ENCODE measurements at regions not wholly inside any gene's neighbourhood (a gene's known extent, or its start where the extent isn't known, plus 50 kb on each side); places are given as distances from the start of the nearest gene placed in this dataset.

GRCh38 chr2:14684516-14684915 lies 52.0 kb downstream of the LRATD1 start:
- Histone ChIP-seq H3K9me3 (ENCODE audit: low read length) (no peaks in the 10 kb centered on the region), H3K27ac (ENCODE audit: low read length) (no peak overlapping the region), H4K20me1 (ENCODE audit: low read length) (no peaks in the 10 kb centered on the region), H3K9ac (ENCODE audit: low read length) (no peak overlapping the region), H3K4me3 (ENCODE audit: low read length) (no peak overlapping the region), H3K36me3 (ENCODE audit: low read depth, low read length) (no peaks in the 10 kb centered on the region), H3K4me2 (ENCODE audit: low read length) (no peak overlapping the region), H3K9me2 (replicated peaks; ENCODE audit: low read length) (no peaks in the 10 kb centered on the region), H3K27me3 (ENCODE audit: low read length) (no peaks in the 10 kb centered on the region), H2AFZ (ENCODE audit: low read length) (no peak overlapping the region), H3K79me2 (ENCODE audit: low read length) (no peaks in the 10 kb centered on the region), H3F3A (ENCODE audit: low read length, unreplicated experiment) (no peaks in the 10 kb centered on the region), H3K4me1 (ENCODE audit: insufficient read depth, low read length) (no peaks in the 10 kb centered on the region)
- ATAC-seq (no peak), DNase-seq (peak; percentile 48)
- intact Hi-C loops (cut with micrococcal nuclease) = no loop called here
- TF ChIP-seq CTCF (conservative IDR thresholded peaks at IDR 0.05; ENCODE audit: low read depth, low read length) (no peak; the same call in 1 of the 2 replicates), EZH2 (IDR thresholded peaks at IDR 0.05; ENCODE audit: low read length, unreplicated experiment) (no peak), EZH2phosphoT487 (IDR thresholded peaks at IDR 0.05; ENCODE audit: borderline replicate concordance, low read length) (no peak)
- ChIA-PET POLR2A (ENCODE audit: unreplicated experiment) (interaction anchor here (0.6 kb wide), 1 partner anchor 141 kb away, joined by 4 read pairs; no protein-coding TSS in a partner anchor), CTCF (no interaction called here)
- BruUV-seq (replicated peaks) = no TSS peak

DNA sequence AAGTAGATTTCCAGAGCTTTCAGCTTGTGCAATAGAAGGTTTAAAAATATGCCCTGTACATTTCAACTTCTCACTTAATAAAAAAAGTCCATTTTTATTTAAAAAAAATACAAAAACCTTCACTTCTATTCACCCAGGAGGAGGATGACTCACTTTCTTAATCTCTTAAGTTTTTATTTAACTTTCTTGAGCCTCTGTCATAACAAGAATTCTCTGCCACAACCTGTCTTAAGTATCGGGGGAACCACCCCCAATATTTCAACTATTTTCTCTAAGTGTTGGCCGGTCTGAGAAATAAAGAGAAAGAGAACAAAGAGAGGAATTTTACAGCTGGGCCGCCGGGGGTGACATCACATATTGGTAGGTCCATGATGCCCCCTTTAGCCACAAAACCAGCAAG lies 58.4 kb downstream of the LRATD1 start:
- no peak for TF ChIP-seq EZH2 (IDR thresholded peaks at IDR 0.05; ENCODE audit: low read length, unreplicated experiment)
- TF ChIP-seq EZH2phosphoT487 (IDR thresholded peaks at IDR 0.05; ENCODE audit: borderline replicate concordance, low read length) = no peak
- no peak for TF ChIP-seq CTCF (conservative IDR thresholded peaks at IDR 0.05; ENCODE audit: low read depth, low read length)
- BruUV-seq (replicated peaks) = no TSS peak
- H3K4me2 ChIP-seq (ENCODE audit: low read length) = no peak overlapping the region
- H3K4me3 ChIP-seq (ENCODE audit: low read length) = no peak overlapping the region
- CTCF ChIA-PET = no interaction called here
- H4K20me1 ChIP-seq (ENCODE audit: low read length) = no peaks in the 10 kb centered on the region
- no peaks in the 10 kb centered on the region for H3K36me3 ChIP-seq (ENCODE audit: low read depth, low read length)
- H3K4me1 ChIP-seq (ENCODE audit: insufficient read depth, low read length) = peaks cover 5% of the 10 kb centered on the region; the same call in 1 of the 2 replicates
- H3K9ac ChIP-seq (ENCODE audit: low read length) = no peak overlapping the region
- no peaks in the 10 kb centered on the region for H3K79me2 ChIP-seq (ENCODE audit: low read length)
- H3K9me3 ChIP-seq (ENCODE audit: low read length) = 0 out of 2 replicates have a peak, but pooled peaks cover 4% of the 10 kb centered on the region
- H3K27ac ChIP-seq (ENCODE audit: low read length) = no peak overlapping the region
- H2AFZ ChIP-seq (ENCODE audit: low read length) = no peak overlapping the region
- no peaks in the 10 kb centered on the region for H3K27me3 ChIP-seq (ENCODE audit: low read length)
- H3K9me2 ChIP-seq (replicated peaks; ENCODE audit: low read length) = no peaks in the 10 kb centered on the region
- H3F3A ChIP-seq (ENCODE audit: low read length, unreplicated experiment) = no peaks in the 10 kb centered on the region
- POLR2A ChIA-PET (ENCODE audit: unreplicated experiment) = no interaction called here
- DNase-seq = no peak
- no peak for ATAC-seq
- intact Hi-C loops (cut with micrococcal nuclease) = no loop called here

DNA sequence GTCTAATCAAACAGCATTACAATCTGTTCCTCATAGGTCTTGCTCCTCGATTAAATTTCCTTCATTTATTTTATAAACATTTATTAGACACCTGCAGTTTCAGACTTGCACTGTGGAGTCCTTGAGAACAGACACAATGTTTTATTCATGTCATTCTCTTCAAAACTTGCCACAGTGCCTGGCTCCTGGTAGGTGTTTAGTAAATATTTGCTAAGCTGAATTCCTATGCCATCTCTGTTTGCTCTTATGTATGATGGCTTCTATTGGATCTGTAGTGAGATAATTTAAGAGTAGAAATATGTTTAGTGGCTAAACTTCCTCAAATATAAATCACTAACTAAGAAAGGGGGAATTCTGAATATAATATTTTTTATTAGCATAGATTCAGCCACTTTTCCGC lies 61.4 kb downstream of the LRATD1 start:
- ChIA-PET CTCF (no interaction called here), POLR2A (ENCODE audit: unreplicated experiment) (no interaction called here)
- H2AFZ ChIP-seq (ENCODE audit: low read length) = no peak overlapping the region
- intact Hi-C loops (cut with micrococcal nuclease) = no loop called here
- no peaks in the 10 kb centered on the region for H3K36me3 ChIP-seq (ENCODE audit: low read depth, low read length)
- no peak overlapping the region for H3K4me3 ChIP-seq (ENCODE audit: low read length)
- no peak overlapping the region for H3K4me2 ChIP-seq (ENCODE audit: low read length)
- ATAC-seq (no peak; the same call in 1 of the 2 replicates), DNase-seq (peak; percentile 39)
- no TSS peak for BruUV-seq (replicated peaks)
- no peaks in the 10 kb centered on the region for H3K9me2 ChIP-seq (replicated peaks; ENCODE audit: low read length)
- TF ChIP-seq CTCF (conservative IDR thresholded peaks at IDR 0.05; ENCODE audit: low read depth, low read length) = no peak
- TF ChIP-seq EZH2 (IDR thresholded peaks at IDR 0.05; ENCODE audit: low read length, unreplicated experiment) = no peak
- no peak for TF ChIP-seq EZH2phosphoT487 (IDR thresholded peaks at IDR 0.05; ENCODE audit: borderline replicate concordance, low read length)
- peaks cover 5% of the 10 kb centered on the region; the same call in 1 of the 2 replicates for H3K4me1 ChIP-seq (ENCODE audit: insufficient read depth, low read length)
- no peak overlapping the region for H3K27ac ChIP-seq (ENCODE audit: low read length)
- no peaks in the 10 kb centered on the region for H4K20me1 ChIP-seq (ENCODE audit: low read length)
- no peaks in the 10 kb centered on the region for H3F3A ChIP-seq (ENCODE audit: low read length, unreplicated experiment)
- no peaks in the 10 kb centered on the region for H3K27me3 ChIP-seq (ENCODE audit: low read length)
- H3K79me2 ChIP-seq (ENCODE audit: low read length) = no peaks in the 10 kb centered on the region
- 0 out of 2 replicates have a peak, but pooled peaks cover 4% of the 10 kb centered on the region for H3K9me3 ChIP-seq (ENCODE audit: low read length)
- H3K9ac ChIP-seq (ENCODE audit: low read length) = no peak overlapping the region

All from PC-3 (cell line).